Endothelial cell of umbilical vein (primary cell): ENCODE measurements at regions not wholly inside any gene's neighbourhood (a gene's known extent, or its start where the extent isn't known, plus 50 kb on each side); places are given as distances from the start of the nearest gene placed in this dataset.

Source experiments
- CTCF ChIP-seq, 2 donors: IDR thresholded peaks; 1 replicate in 1 of 2; 2 replicates in 1 of 2; pipeline ENCODE4 v1.5.1; 2011; ENCODE audit warnings: low read length in 2 of 2, mild to moderate bottlenecking in 2 of 2, moderate library complexity in 2 of 2, control low read depth in 1 of 2, inconsistent platforms in 1 of 2, low read depth in 1 of 2; ENCODE audit not compliant: insufficient read depth in 1 of 2; ENCODE audit errors: extremely low read depth in 1 of 2
- EZH2 ChIP-seq: IDR thresholded peaks from 2 replicates; pipeline ENCODE4 v1.6.1; 2012; ENCODE audit warnings: borderline replicate concordance, low read depth, mild to moderate bottlenecking, moderate library complexity, low read length, inconsistent platforms; ENCODE audit not compliant: severe bottlenecking
- GATA2 ChIP-seq: IDR thresholded peaks from 2 replicates; pipeline ENCODE4 v1.7.0; 2011; ENCODE audit warnings: low read depth, mild to moderate bottlenecking, moderate library complexity, mixed read lengths, low read length; ENCODE audit not compliant: insufficient read length, insufficient read depth
- MYC ChIP-seq: IDR thresholded peaks from one replicate; pipeline ENCODE4 v1.6.1; 2011; ENCODE audit warnings: mild to moderate bottlenecking, low read depth, low read length
- POLR2A ChIP-seq: IDR thresholded peaks from 2 replicates; pipeline ENCODE4 v1.6.1; 2012; ENCODE audit warnings: low read depth, mild to moderate bottlenecking, control low read depth, low read length
- POLR2AphosphoS5 ChIP-seq: IDR thresholded peaks from 2 replicates; pipeline ENCODE4 v1.6.1; 2012; ENCODE audit warnings: low read depth, mild to moderate bottlenecking, control low read depth, low read length, moderate library complexity; ENCODE audit not compliant: insufficient read depth

- TF ChIP-seq POLR2AphosphoS5 (no peak), CTCF (IDR thresholded peaks at IDR 0.05; ENCODE audit: extremely low read depth in 1 of 2, insufficient read depth in 1 of 2, low read depth in 1 of 2, low read length in 2 of 2) (no peak), POLR2A (no peak), EZH2 (no peak), MYC (no peak), GATA2 (no peak)
Observed at GRCh38 chr6:74671558-74672025, 534.3 kb downstream of the COL12A1 start.
